H1 (cell line): ENCODE measurements at regions not wholly inside any gene's neighbourhood (a gene's known extent, or its start where the extent isn't known, plus 50 kb on each side); places are given as distances from the start of the nearest gene placed in this dataset.

ENCODE experiments used
- CEBPB ChIP-seq: IDR thresholded peaks from 2 replicates; pipeline ENCODE4 v1.6.1; 2012; ENCODE audit warnings: low read depth, low read length
- CHD7 ChIP-seq: fragments of 300-600 bp; sonication (generic); IDR thresholded peaks from 2 replicates; pipeline ENCODE4 v1.7.1; 2012; ENCODE audit warnings: low read length, moderate library complexity, mild to moderate bottlenecking, inconsistent platforms; ENCODE audit not compliant: insufficient replicate concordance
- RBBP5 ChIP-seq: IDR thresholded peaks from 2 replicates; pipeline ENCODE4 v1.7.1; 2012; ENCODE audit warnings: low read depth, mild to moderate bottlenecking, inconsistent platforms, low read length, moderate library complexity, borderline replicate concordance
- SIN3A ChIP-seq, 2 experiments: IDR thresholded peaks in 1 of 2; conservative IDR thresholded peaks in 1 of 2; 2 replicates each; pipeline ENCODE4 v1.6.1; 2011 to 2012; ENCODE audit warnings: low read length in 2 of 2, improper control_type of control experiment in 1 of 2, low read depth in 1 of 2, mild to moderate bottlenecking in 1 of 2
- TF ChIP-seq, protein P1 (sequence below): IDR thresholded peaks from 2 replicates; pipeline ENCODE4 v1.6.1; 2012; ENCODE audit warnings: low read length, inconsistent platforms

DNA sequence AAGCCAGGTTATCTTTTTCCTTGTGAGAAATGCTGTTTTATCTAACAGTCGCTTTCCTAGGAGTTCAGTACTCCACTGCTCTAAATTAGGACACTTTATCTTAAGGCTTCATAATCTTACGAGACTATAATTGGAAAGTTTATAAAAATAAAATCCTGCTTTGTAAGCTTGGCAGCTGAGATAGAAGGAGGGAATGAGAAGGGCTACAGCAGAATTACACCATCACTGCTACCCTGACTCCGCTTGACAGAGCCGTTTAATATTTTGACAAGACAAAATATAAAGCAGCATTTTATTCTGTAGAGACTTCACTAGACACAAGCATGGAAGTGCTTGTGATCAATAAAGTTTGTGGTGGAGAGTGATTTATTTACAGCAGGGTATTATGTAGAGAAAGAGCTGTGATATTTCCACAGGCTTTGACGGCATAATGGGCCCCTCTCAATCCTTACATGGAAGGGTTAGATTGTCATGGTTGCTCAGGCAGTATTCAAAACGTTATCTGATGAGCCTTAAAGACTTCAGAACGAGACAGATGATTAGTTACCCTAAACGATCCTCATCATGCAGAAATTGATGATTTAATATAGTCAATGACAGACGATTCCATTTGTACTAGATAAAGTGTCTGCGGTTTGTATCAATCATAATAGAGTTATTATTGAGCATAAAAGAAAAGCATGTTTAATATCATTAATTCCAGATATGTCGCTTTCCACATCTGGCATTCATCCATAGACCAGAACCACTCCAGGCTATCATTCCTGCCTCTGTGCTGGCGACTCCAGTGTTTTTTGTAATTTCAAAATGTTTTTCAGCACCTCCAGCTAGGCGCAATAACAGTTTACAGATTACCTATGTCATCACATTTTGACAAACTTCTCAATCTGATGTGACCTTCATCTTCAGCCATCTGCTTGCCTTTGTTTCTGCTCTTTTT lies 242.2 kb downstream of the FIGN start (continued):
- TF ChIP-seq CHD7 (no peak), RBBP5 (no peak), CEBPB (no peak), SIN3A (conservative IDR thresholded peaks at IDR 0.05 in 1 of 2, IDR thresholded peaks at IDR 0.05 in 1 of 2; ENCODE audit: low read depth in 1 of 2, low read length in 2 of 2) (no peak)
- TF ChIP-seq, protein P1, sequence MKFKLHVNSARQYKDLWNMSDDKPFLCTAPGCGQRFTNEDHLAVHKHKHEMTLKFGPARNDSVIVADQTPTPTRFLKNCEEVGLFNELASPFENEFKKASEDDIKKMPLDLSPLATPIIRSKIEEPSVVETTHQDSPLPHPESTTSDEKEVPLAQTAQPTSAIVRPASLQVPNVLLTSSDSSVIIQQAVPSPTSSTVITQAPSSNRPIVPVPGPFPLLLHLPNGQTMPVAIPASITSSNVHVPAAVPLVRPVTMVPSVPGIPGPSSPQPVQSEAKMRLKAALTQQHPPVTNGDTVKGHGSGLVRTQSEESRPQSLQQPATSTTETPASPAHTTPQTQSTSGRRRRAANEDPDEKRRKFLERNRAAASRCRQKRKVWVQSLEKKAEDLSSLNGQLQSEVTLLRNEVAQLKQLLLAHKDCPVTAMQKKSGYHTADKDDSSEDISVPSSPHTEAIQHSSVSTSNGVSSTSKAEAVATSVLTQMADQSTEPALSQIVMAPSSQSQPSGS, result no peak
